ENCODE measurements at regions not wholly inside any gene's neighbourhood (a gene's known extent, or its start where the extent isn't known, plus 50 kb on each side); places are given as distances from the start of the nearest gene placed in this dataset.

GRCh38 chr20:55881204-55881603 is 124.1 kb downstream of the CBLN4 start:
- no peak overlapping the region for H3K27ac ChIP-seq (ENCODE audit: insufficient read depth, low read length)
- no peaks in the 10 kb centered on the region for H4K20me1 ChIP-seq (ENCODE audit: control insufficient read depth, extremely low read depth, insufficient read depth, low read length)
- no peak overlapping the region for H3K9ac ChIP-seq (ENCODE audit: insufficient read depth, low read length)
- H3K9me3 ChIP-seq (ENCODE audit: control insufficient read depth, insufficient read depth, low read depth, low read length), result no peaks in the 10 kb centered on the region
- no peak overlapping the region for H3K4me2 ChIP-seq (ENCODE audit: extremely low read depth, insufficient read depth, low read length)
- H3K36me3 ChIP-seq (ENCODE audit: control insufficient read depth, insufficient read depth, low read length), result no peaks in the 10 kb centered on the region
- no peak for DNase-seq (ENCODE audit: low read depth in 2 of 2)
- no peaks in the 10 kb centered on the region for H3K79me2 ChIP-seq (ENCODE audit: control insufficient read depth, insufficient read depth, low read length)
- H3K4me1 ChIP-seq (ENCODE audit: control insufficient read depth, extremely low read depth, insufficient read depth, low read length), result no peaks in the 10 kb centered on the region
- H2AFZ ChIP-seq (ENCODE audit: low read length), result no peak overlapping the region
- no peaks in the 10 kb centered on the region for H3K27me3 ChIP-seq (ENCODE audit: control insufficient read depth, insufficient read depth, low read length)
- no peak overlapping the region for H3K4me3 ChIP-seq (replicated peaks in 1 of 4; ENCODE audit: control extremely low read depth in 1 of 4, insufficient read depth in 1 of 4, low read depth in 3 of 4, low read length in 4 of 4)
- no peak for TF ChIP-seq CTCF (conservative IDR thresholded peaks at IDR 0.05 in 1 of 2, IDR thresholded peaks at IDR 0.05 in 1 of 2; ENCODE audit: low read depth in 1 of 2, low read length in 2 of 2)
- TF ChIP-seq EZH2 (IDR thresholded peaks at IDR 0.05; ENCODE audit: low read length, missing control alignments), result no peak

- Histone ChIP-seq H3K4me2 (ENCODE audit: extremely low read depth, insufficient read depth, low read length) (no peak overlapping the region), H3K4me3 (replicated peaks in 1 of 4; ENCODE audit: control extremely low read depth in 1 of 4, insufficient read depth in 1 of 4, low read depth in 3 of 4, low read length in 4 of 4) (no peak overlapping the region), H3K4me1 (ENCODE audit: control insufficient read depth, extremely low read depth, insufficient read depth, low read length) (no peaks in the 10 kb centered on the region), H3K9ac (ENCODE audit: insufficient read depth, low read length) (no peak overlapping the region), H3K9me3 (ENCODE audit: control insufficient read depth, insufficient read depth, low read depth, low read length) (no peaks in the 10 kb centered on the region), H3K27ac (ENCODE audit: insufficient read depth, low read length) (no peak overlapping the region), H4K20me1 (ENCODE audit: control insufficient read depth, extremely low read depth, insufficient read depth, low read length) (no peaks in the 10 kb centered on the region), H3K27me3 (ENCODE audit: control insufficient read depth, insufficient read depth, low read length) (no peaks in the 10 kb centered on the region), H2AFZ (ENCODE audit: low read length) (no peak overlapping the region), H3K36me3 (ENCODE audit: control insufficient read depth, insufficient read depth, low read length) (no peaks in the 10 kb centered on the region), H3K79me2 (ENCODE audit: control insufficient read depth, insufficient read depth, low read length) (no peaks in the 10 kb centered on the region)
- no peak for DNase-seq (ENCODE audit: low read depth in 2 of 2)
- TF ChIP-seq EZH2 (IDR thresholded peaks at IDR 0.05; ENCODE audit: low read length, missing control alignments) (no peak), CTCF (conservative IDR thresholded peaks at IDR 0.05 in 1 of 2, IDR thresholded peaks at IDR 0.05 in 1 of 2; ENCODE audit: low read depth in 1 of 2, low read length in 2 of 2) (no peak)
These were observed 125.0 kb downstream of the CBLN4 start for GRCh38 chr20:55880361-55880760.

- DNase-seq (ENCODE audit: low read depth in 2 of 2), result no peak
- H3K4me1 ChIP-seq (ENCODE audit: control insufficient read depth, extremely low read depth, insufficient read depth, low read length), result no peaks in the 10 kb centered on the region
- no peak overlapping the region for H3K4me2 ChIP-seq (ENCODE audit: extremely low read depth, insufficient read depth, low read length)
- no peak overlapping the region for H3K9ac ChIP-seq (ENCODE audit: insufficient read depth, low read length)
- H3K36me3 ChIP-seq (ENCODE audit: control insufficient read depth, insufficient read depth, low read length), result no peaks in the 10 kb centered on the region
- no peaks in the 10 kb centered on the region for H4K20me1 ChIP-seq (ENCODE audit: control insufficient read depth, extremely low read depth, insufficient read depth, low read length)
- H3K4me3 ChIP-seq (replicated peaks in 1 of 4; ENCODE audit: control extremely low read depth in 1 of 4, insufficient read depth in 1 of 4, low read depth in 3 of 4, low read length in 4 of 4), result no peak overlapping the region
- H3K27me3 ChIP-seq (ENCODE audit: control insufficient read depth, insufficient read depth, low read length), result no peaks in the 10 kb centered on the region
- H3K79me2 ChIP-seq (ENCODE audit: control insufficient read depth, insufficient read depth, low read length), result no peaks in the 10 kb centered on the region
- H3K9me3 ChIP-seq (ENCODE audit: control insufficient read depth, insufficient read depth, low read depth, low read length), result no peaks in the 10 kb centered on the region
- no peak overlapping the region for H3K27ac ChIP-seq (ENCODE audit: insufficient read depth, low read length)
- TF ChIP-seq EZH2 (IDR thresholded peaks at IDR 0.05; ENCODE audit: low read length, missing control alignments), result no peak
- TF ChIP-seq CTCF (conservative IDR thresholded peaks at IDR 0.05 in 1 of 2, IDR thresholded peaks at IDR 0.05 in 1 of 2; ENCODE audit: low read depth in 1 of 2, low read length in 2 of 2), result no peak
- no peak overlapping the region for H2AFZ ChIP-seq (ENCODE audit: low read length)
These were observed 150.3 kb downstream of the CBLN4 start for GRCh38 chr20:55855052-55855451.

Measured in fibroblast of lung (primary cell).